NAMALWA (cell line): ENCODE measurements at regions not wholly inside any gene's neighbourhood (a gene's known extent, or its start where the extent isn't known, plus 50 kb on each side); places are given as distances from the start of the nearest gene placed in this dataset.
"Not testable (repeated sequence)": the region's sequence is repeated elsewhere in the genome, so short reads cannot be mapped to it uniquely, and the experiment has no call there.

Source experiments
- DNase-seq: peaks from one replicate; pipeline ENCODE4 v3.0.0-alpha.2; 2015; ENCODE audit warnings: low spot score

GRCh38 chr5:15334551-15335266, 165.3 kb upstream of the FBXL7 start:
- DNase-seq: no peak

- no peak for DNase-seq
Measured at GRCh38 chr5:15333091-15333490, 166.9 kb upstream of the FBXL7 start.

GRCh38 chr5:15326932-15327331, 173.0 kb upstream of the FBXL7 start:
- DNase-seq: no peak

GRCh38 chr5:15326471-15326870, 173.5 kb upstream of the FBXL7 start:
- no peak for DNase-seq

- DNase-seq: no peak
Measured at GRCh38 chr5:15322421-15322820, 177.6 kb upstream of the FBXL7 start.

- no peak for DNase-seq
Measured at GRCh38 chr5:15321776-15322175, 178.2 kb upstream of the FBXL7 start.

- no peak for DNase-seq
Measured at GRCh38 chr5:15320871-15321270, 179.1 kb upstream of the FBXL7 start.

- no peak for DNase-seq
Measured at GRCh38 chr5:15304914-15305834, 194.8 kb upstream of the FBXL7 start.

- no peak for DNase-seq
Measured at GRCh38 chr5:15304066-15304731, 195.8 kb upstream of the FBXL7 start.

GRCh38 chr5:15300141-15300540, 199.8 kb upstream of the FBXL7 start:
- no peak for DNase-seq

- DNase-seq: peak; percentile 11
Measured at GRCh38 chr5:15290953-15291352, 209.0 kb upstream of the FBXL7 start.

- DNase-seq: no peak
Measured at GRCh38 chr5:15286650-15287049, 213.3 kb upstream of the FBXL7 start.

GRCh38 chr5:15285901-15286583, 213.9 kb upstream of the FBXL7 start:
- DNase-seq: no peak

- DNase-seq: no peak
Measured at GRCh38 chr5:15284706-15285105, 215.3 kb upstream of the FBXL7 start.

GRCh38 chr5:15283076-15283475, 216.9 kb upstream of the FBXL7 start:
- DNase-seq: no peak

GRCh38 chr5:15282611-15283010, 217.4 kb upstream of the FBXL7 start:
- no peak for DNase-seq

- DNase-seq: not testable (repeated sequence)
Measured at GRCh38 chr5:15271596-15271995, 228.4 kb upstream of the FBXL7 start.

GRCh38 chr5:15267966-15268365, 232.0 kb upstream of the FBXL7 start:
- DNase-seq: no peak

GRCh38 chr5:15266841-15267240, 233.1 kb upstream of the FBXL7 start:
- DNase-seq: no peak

- DNase-seq: no peak
Measured at GRCh38 chr5:15266229-15266628, 233.8 kb upstream of the FBXL7 start.

- DNase-seq: no peak
Measured at GRCh38 chr5:15263942-15264341, 236.0 kb upstream of the FBXL7 start.

GRCh38 chr5:15263406-15263805, 236.6 kb upstream of the FBXL7 start:
- DNase-seq: no peak
